PC-3 (cell line): ENCODE measurements at regions not wholly inside any gene's neighbourhood (a gene's known extent, or its start where the extent isn't known, plus 50 kb on each side); places are given as distances from the start of the nearest gene placed in this dataset.
A peak's percentile ranks its signal among the peaks of the same experiment; 100 is the strongest.

Experiments used
- ATAC-seq: fragments of 200-7000 bp; cut with Tn5 transposase; 2 replicates; pipeline ENCODE4 v1.9.1; 2020; ENCODE audit warnings: mild to moderate bottlenecking, moderate library complexity
- BruUV-seq: library from RNA; stranded (reverse); fragments of 400-500 nt; replicated peaks from 2 replicates; lab custom pipeline; 2021; lab: Mats Ljungman, UMichigan
- CTCF ChIA-PET: fragments of 300-600 bp; sonication (Branson Sonifier 250); formaldehyde crosslinking; loops from one replicate; lab custom pipeline; 2022; ENCODE audit warnings: antibody characterized with exemption; lab: Charles Lee
- POLR2A ChIA-PET: fragments of 300-600 bp; sonication (Branson Sonifier 250); formaldehyde crosslinking; loops from one replicate; lab custom pipeline; 2022; ENCODE audit warnings: antibody characterized with exemption; ENCODE audit not compliant: unreplicated experiment; lab: Charles Lee
- DNase-seq: peaks from one replicate; pipeline ENCODE4 v3.0.0-alpha.2; 2015
- H2AFZ ChIP-seq: fragments of 300-600 bp; sonication (generic); 2 replicates; pipeline ENCODE4 v1.6.0; 2016; ENCODE audit warnings: antibody characterized with exemption, low read length
- H3F3A ChIP-seq: fragments of 300-600 bp; sonication (generic); one replicate; pipeline ENCODE4 v1.6.0; 2017; ENCODE audit warnings: antibody characterized with exemption, low read length, control low read depth, mild to moderate bottlenecking; ENCODE audit not compliant: unreplicated experiment
- H3K27ac ChIP-seq: fragments of 300-600 bp; sonication (generic); 2 replicates; pipeline ENCODE4 v1.5.1; 2016; ENCODE audit warnings: mild to moderate bottlenecking, low read length
- H3K27me3 ChIP-seq: fragments of 300-600 bp; sonication (generic); 2 replicates; pipeline ENCODE4 v1.6.1; 2016; ENCODE audit warnings: low read length, mixed read lengths
- H3K36me3 ChIP-seq: fragments of 300-600 bp; sonication (generic); 2 replicates; pipeline ENCODE4 v1.6.1; 2016; ENCODE audit warnings: low read depth, mixed run types, low read length, mixed read lengths
- H3K4me1 ChIP-seq: fragments of 300-600 bp; sonication (generic); 2 replicates; pipeline ENCODE4 v1.5.1; 2016; ENCODE audit warnings: low read length; ENCODE audit not compliant: insufficient read depth
- H3K4me2 ChIP-seq: fragments of 300-600 bp; sonication (generic); 2 replicates; pipeline ENCODE4 v1.6.0; 2016; ENCODE audit warnings: low read length
- H3K4me3 ChIP-seq: fragments of 300-600 bp; sonication (generic); 2 replicates; pipeline ENCODE4 v1.5.1; 2016; ENCODE audit warnings: mild to moderate bottlenecking, low read length, mixed read lengths
- H3K79me2 ChIP-seq: fragments of 300-600 bp; sonication (generic); 2 replicates; pipeline ENCODE4 v1.6.1; 2017; ENCODE audit warnings: low read length, mixed read lengths
- H3K9ac ChIP-seq: fragments of 300-600 bp; sonication (generic); 2 replicates; pipeline ENCODE4 v1.6.0; 2016; ENCODE audit warnings: mild to moderate bottlenecking, low read length
- H3K9me2 ChIP-seq: fragments of 300-600 bp; sonication (generic); replicated peaks from 2 replicates; pipeline ENCODE4 v1.6.1; 2016; ENCODE audit warnings: mixed run types, low read length, mixed read lengths
- H3K9me3 ChIP-seq: fragments of 300-600 bp; sonication (generic); 2 replicates; pipeline ENCODE4 v1.6.1; 2016; ENCODE audit warnings: low read length, mixed read lengths
- H4K20me1 ChIP-seq: fragments of 300-600 bp; sonication (generic); 2 replicates; pipeline ENCODE4 v1.6.1; 2016; ENCODE audit warnings: low read length, mixed read lengths
- CTCF ChIP-seq: fragments of 300-600 bp; sonication (generic); conservative IDR thresholded peaks from 2 replicates; pipeline ENCODE4 v1.5.1; 2017; ENCODE audit warnings: antibody characterized with exemption, low read depth, mild to moderate bottlenecking, low read length
- EZH2 ChIP-seq: fragments of 300-600 bp; sonication (generic); IDR thresholded peaks from one replicate; pipeline ENCODE4 v1.6.1; 2017; ENCODE audit warnings: antibody characterized with exemption, mild to moderate bottlenecking, low read length; ENCODE audit not compliant: unreplicated experiment
- EZH2phosphoT487 ChIP-seq: fragments of 300-600 bp; sonication (generic); IDR thresholded peaks from 2 replicates; pipeline ENCODE4 v1.6.1; 2018; ENCODE audit warnings: mild to moderate bottlenecking, antibody characterized with exemption, low read length, borderline replicate concordance
- intact Hi-C: fragments of 100-400 bp; cut with micrococcal nuclease; formaldehyde crosslinking; loops from 2 replicates; pipeline ENCODE4 v1.9.0; 2023

GRCh38 chr2:123051136-123051535 lies 974.0 kb upstream of the CNTNAP5 start:
- no peaks in the 10 kb centered on the region for H3K27me3 ChIP-seq
- TF ChIP-seq CTCF: no peak
- TF ChIP-seq EZH2phosphoT487: no peak
- no peak for TF ChIP-seq EZH2
- intact Hi-C loops: no loop called here
- H3K4me1 ChIP-seq: no peaks in the 10 kb centered on the region
- H3K4me3 ChIP-seq: no peak overlapping the region
- ATAC-seq (peak; percentile 46; the same call in 1 of the 2 replicates), DNase-seq (no peak)
- no peaks in the 10 kb centered on the region for H3K9me2 ChIP-seq
- H3K36me3 ChIP-seq: no peaks in the 10 kb centered on the region
- no peak overlapping the region for H3K9ac ChIP-seq
- H3K4me2 ChIP-seq: no peak overlapping the region
- no peaks in the 10 kb centered on the region for H3K79me2 ChIP-seq
- H3K9me3 ChIP-seq: no peaks in the 10 kb centered on the region
- CTCF ChIA-PET: no interaction called here
- no TSS peak for BruUV-seq
- H3F3A ChIP-seq: no peaks in the 10 kb centered on the region
- POLR2A ChIA-PET: no interaction called here
- H2AFZ ChIP-seq: 0 out of 2 replicates have a peak overlapping the region, but pooled peaks have one; percentile 13
- H4K20me1 ChIP-seq: no peaks in the 10 kb centered on the region
- H3K27ac ChIP-seq: no peak overlapping the region

GRCh38 chr2:123061534-123061933 lies 963.6 kb upstream of the CNTNAP5 start:
- no peak for DNase-seq
- no peak overlapping the region for H3K4me3 ChIP-seq
- no peaks in the 10 kb centered on the region for H3F3A ChIP-seq
- POLR2A ChIA-PET: no interaction called here
- CTCF ChIA-PET: no interaction called here
- H3K9ac ChIP-seq: no peak overlapping the region
- no peaks in the 10 kb centered on the region for H3K4me1 ChIP-seq
- H3K36me3 ChIP-seq: no peaks in the 10 kb centered on the region
- H3K4me2 ChIP-seq: no peak overlapping the region
- H3K9me3 ChIP-seq: no peaks in the 10 kb centered on the region
- no peak for ATAC-seq
- no peaks in the 10 kb centered on the region for H4K20me1 ChIP-seq
- no peak for TF ChIP-seq EZH2phosphoT487
- no peak for TF ChIP-seq CTCF
- TF ChIP-seq EZH2: no peak
- H3K79me2 ChIP-seq: no peaks in the 10 kb centered on the region
- H3K27ac ChIP-seq: no peak overlapping the region
- no peaks in the 10 kb centered on the region for H3K9me2 ChIP-seq
- intact Hi-C loops: no loop called here
- no TSS peak for BruUV-seq
- H2AFZ ChIP-seq: no peak overlapping the region
- H3K27me3 ChIP-seq: no peaks in the 10 kb centered on the region

GRCh38 chr2:123073371-123073770 lies 951.7 kb upstream of the CNTNAP5 start:
- Histone ChIP-seq H2AFZ (no peak overlapping the region), H3K9me2 (no peaks in the 10 kb centered on the region), H3K9me3 (no peaks in the 10 kb centered on the region), H3K36me3 (no peaks in the 10 kb centered on the region), H4K20me1 (no peaks in the 10 kb centered on the region), H3K4me2 (no peak overlapping the region; the same call in 1 of the 2 replicates), H3F3A (no peaks in the 10 kb centered on the region), H3K4me3 (no peak overlapping the region), H3K4me1 (peaks cover 4% of the 10 kb centered on the region; the same call in 1 of the 2 replicates), H3K27me3 (no peaks in the 10 kb centered on the region), H3K27ac (no peak overlapping the region), H3K79me2 (no peaks in the 10 kb centered on the region), H3K9ac (no peak overlapping the region)
- ChIA-PET CTCF (no interaction called here), POLR2A (no interaction called here)
- TF ChIP-seq EZH2phosphoT487 (no peak), EZH2 (no peak), CTCF (no peak)
- no peak for DNase-seq
- no peak for ATAC-seq
- intact Hi-C loops: no loop called here
- no TSS peak for BruUV-seq
